ENCODE measurements at regions not wholly inside any gene's neighbourhood (a gene's known extent, or its start where the extent isn't known, plus 50 kb on each side); places are given as distances from the start of the nearest gene placed in this dataset.

DNA sequence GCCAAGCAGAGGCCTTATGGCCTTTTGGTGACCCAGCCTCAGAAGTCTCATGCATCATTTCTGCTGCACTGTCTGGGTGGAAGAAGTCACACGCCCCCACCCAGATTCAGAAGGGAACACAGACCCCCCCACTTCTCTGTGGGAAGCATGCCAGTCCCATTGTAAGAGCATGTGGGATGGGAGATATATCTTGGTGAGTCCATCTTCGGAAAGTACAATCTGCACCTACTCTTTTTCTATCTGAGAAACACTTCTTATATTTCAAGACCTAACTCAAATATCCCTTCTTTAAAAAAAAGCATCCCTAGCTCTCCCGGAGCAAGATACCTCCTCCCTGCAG, 159.6 kb upstream of the FGGY start:
- TF ChIP-seq, protein P1, sequence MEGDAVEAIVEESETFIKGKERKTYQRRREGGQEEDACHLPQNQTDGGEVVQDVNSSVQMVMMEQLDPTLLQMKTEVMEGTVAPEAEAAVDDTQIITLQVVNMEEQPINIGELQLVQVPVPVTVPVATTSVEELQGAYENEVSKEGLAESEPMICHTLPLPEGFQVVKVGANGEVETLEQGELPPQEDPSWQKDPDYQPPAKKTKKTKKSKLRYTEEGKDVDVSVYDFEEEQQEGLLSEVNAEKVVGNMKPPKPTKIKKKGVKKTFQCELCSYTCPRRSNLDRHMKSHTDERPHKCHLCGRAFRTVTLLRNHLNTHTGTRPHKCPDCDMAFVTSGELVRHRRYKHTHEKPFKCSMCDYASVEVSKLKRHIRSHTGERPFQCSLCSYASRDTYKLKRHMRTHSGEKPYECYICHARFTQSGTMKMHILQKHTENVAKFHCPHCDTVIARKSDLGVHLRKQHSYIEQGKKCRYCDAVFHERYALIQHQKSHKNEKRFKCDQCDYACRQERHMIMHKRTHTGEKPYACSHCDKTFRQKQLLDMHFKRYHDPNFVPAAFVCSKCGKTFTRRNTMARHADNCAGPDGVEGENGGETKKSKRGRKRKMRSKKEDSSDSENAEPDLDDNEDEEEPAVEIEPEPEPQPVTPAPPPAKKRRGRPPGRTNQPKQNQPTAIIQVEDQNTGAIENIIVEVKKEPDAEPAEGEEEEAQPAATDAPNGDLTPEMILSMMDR (IDR thresholded peaks at IDR 0.05), result no peak

DNA sequence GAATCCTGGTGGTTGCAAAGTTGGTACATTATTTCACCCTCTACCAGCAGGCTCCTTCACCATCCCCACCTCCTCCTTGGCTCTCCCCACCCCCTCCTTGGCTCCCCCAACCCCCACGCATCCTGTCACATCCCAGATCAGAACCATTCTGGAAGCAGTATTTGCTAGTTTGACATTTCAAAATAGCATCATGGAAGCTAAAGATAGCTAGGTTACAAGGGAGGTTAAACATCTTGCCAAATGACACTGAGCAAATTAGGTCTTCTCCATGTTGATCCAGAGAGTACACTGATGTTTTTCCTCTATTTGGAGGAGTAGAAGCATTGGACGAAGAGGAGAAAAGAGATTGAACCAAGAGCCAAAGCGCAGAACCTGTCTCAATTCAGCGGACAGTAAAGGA, 158.9 kb upstream of the FGGY start:
- TF ChIP-seq, protein P1 (IDR thresholded peaks at IDR 0.05), result no peak

DNA sequence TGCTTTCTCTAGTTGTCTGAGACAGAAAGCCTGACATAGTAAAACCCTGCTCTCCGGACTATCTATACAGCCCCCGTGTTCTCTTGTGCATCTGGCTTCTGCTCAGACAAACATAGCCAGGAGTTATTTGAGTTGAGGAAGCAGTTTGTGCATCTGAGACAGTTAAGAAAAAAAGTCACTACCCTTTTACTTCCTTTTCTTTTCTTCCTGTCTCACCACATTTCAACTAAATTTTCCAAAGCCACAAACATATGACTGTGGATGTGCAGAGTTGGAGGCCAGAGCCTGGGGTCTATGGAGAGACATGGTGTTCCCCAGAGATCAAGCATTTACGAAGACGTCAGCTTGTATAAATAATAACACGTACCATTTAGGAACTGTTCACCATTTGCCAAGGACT, 158.5 kb upstream of the FGGY start:
- TF ChIP-seq, protein P1 (IDR thresholded peaks at IDR 0.05), result no peak

DNA sequence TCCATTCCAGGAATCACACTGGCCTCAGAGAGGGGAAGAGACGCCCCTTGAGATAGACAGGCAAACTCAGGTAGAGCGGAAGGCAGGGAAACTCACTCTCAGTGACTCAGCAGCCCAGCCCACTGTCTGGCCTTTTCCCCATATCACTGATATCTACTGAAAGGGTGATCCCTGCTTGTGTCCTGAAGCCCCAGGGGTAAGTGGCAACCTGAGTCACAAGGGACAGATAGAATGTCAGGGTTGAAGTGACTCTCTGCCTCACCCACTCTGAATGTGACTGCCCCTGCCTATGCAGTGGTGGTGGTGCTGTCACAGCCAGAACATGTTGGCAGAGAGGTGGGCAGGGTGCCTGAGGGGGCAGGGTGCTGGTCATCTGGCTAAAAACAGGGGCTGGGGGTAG, 157.5 kb upstream of the FGGY start:
- TF ChIP-seq, protein P1 (IDR thresholded peaks at IDR 0.05), result no peak

DNA sequence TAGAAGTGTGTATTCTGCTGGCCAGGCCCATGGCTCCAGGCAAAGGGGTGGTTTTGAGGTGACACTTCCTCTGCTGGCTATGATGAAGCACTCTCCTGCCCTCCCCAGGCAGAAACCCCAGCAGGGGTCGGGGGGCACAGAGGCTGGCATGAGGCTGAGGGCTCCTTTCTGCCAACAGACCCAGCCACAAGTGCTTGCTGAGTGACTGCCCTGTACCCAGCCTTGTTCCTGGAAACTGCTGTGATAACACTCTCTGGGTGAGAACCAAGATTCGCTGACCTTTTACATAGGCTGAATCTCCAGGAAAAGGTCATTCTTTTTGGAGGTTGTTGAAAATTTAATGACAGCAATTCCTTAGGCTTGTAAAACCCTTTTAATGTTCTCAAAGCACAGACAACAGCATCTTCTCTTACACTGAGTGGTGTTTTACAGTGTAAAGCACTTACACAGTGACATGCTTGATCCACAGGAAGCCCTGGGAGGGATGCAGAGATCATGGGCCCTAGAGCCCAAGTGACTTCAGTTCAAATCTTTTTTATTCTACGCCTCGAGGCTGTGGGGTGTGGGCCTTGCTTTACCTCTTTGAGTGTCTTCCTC, 155.5 kb upstream of the FGGY start:
- TF ChIP-seq, protein P1 (IDR thresholded peaks at IDR 0.05), result no peak

DNA sequence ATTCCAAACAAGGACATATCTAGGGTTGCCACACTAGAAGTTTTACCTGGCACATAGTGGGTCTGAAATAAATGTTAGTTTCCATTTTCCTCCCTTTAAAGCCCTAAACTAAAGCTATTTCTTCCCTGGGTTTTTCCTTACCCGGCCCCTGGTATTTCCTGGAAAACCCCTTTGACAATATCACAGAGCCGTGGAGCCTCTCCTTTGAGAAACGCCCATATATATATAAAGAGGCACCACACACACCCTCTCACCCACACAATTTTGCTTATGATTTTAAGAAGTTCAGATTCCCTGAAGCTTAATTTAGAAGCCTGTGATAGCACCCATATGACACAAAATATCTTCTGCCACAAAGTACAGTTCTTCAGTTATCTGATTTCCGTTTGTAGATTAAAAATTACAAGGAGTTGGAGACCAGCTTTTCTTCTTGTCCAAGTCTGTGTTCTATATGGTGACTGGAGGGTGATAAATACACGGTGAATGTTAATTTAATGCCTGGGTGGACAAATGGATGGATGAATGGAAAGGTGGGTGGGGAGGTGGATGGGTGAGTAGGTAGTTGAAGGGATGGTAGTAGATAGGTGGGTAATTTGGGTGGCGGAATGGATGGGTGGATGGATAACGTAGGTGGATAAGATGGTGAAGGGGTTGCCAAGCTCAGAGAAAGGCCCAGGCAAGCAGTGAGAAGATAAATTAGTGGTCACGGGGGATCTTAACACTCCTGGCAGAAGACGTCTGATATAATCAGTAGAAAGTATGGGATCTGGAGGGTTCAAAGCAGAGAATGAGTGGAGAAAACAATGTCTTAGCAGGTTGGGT, 154.4 kb upstream of the FGGY start:
- TF ChIP-seq, protein P1 (IDR thresholded peaks at IDR 0.05), result no peak

DNA sequence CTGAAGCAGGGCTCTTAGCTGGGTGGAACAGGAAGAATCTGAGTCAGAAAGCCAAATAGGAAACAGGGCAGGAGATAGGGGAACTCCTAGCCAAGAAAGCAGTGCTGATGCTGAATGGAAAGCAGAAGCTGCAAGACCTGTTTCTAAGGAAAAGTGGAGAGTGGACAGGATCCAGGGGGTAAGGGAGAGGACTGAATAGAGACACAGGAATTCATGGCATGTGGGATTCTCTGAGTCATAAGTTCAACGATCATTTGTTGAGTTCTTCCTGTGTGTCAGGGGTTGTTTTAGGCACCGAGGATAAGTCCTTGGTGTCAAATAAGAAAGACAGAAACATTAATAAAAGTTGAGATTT, 153.8 kb upstream of the FGGY start:
- TF ChIP-seq, protein P1 (IDR thresholded peaks at IDR 0.05), result no peak
